Adrenal gland (tissue), 9 donors: ENCODE measurements at regions not wholly inside any gene's neighbourhood (a gene's known extent, or its start where the extent isn't known, plus 50 kb on each side); places are given as distances from the start of the nearest gene placed in this dataset.

Experiments
- DNase-seq, 7 donors: peaks; one replicate each; pipeline ENCODE4 v3.0.0-alpha.2; 2019 to 2020
- H3K27ac ChIP-seq, 5 donors: fragments of 200-600 bp; sonication (generic) in 4 of 5; 1 replicate in 3 of 5; 2 replicates in 2 of 5; pipeline versions ENCODE4 v1.5.1 to v1.8.0; 2016 to 2020; ENCODE audit warnings: mild to moderate bottlenecking in 1 of 5
- H3K27me3 ChIP-seq: fragments of 200-600 bp; 2 replicates; pipeline ENCODE4 v1.8.0; 2021
- H3K36me3 ChIP-seq, 2 donors: fragments of 200-600 bp; replicated peaks in 1 of 2; 1 replicate in 1 of 2; 2 replicates in 1 of 2; pipeline versions ENCODE4 v1.5.1 to v1.8.0; 2018 to 2022
- H3K4me1 ChIP-seq, 2 donors: fragments of 200-600 bp; replicated peaks in 1 of 2; 1 replicate in 1 of 2; 2 replicates in 1 of 2; pipeline versions ENCODE4 v1.5.1 to v1.8.0; 2018 to 2021
- H3K4me3 ChIP-seq, 4 donors: fragments of 200-600 bp; sonication (generic) in 3 of 4; one replicate each; pipeline ENCODE4 v1.5.1; 2016 to 2018
- H3K9me3 ChIP-seq, 3 donors: fragments of 200-600 bp; sonication (generic) in 1 of 3; replicated peaks in 1 of 3; 1 replicate in 2 of 3; 2 replicates in 1 of 3; pipeline versions ENCODE4 v1.5.1 to v1.8.0; 2016 to 2021
- POLR2A ChIP-seq, 2 donors: fragments of 450-650 bp; IDR thresholded peaks; one replicate each; pipeline ENCODE4 v1.6.1; 2017; ENCODE audit warnings: antibody characterized with exemption in 2 of 2, mild to moderate bottlenecking in 2 of 2, moderate library complexity in 1 of 2
- WGBS, 4 donors: extraction: QIAGEN DNeasy Blood & Tissue Kit in 2 of 4; methylation state at CpG; one replicate each; pipeline versions ENCODE4 v1.1.5 to v1.1.7; 2013 to 2017; 5-methylcytosine and 5-hydroxymethylcytosine counted together
- intact Hi-C, 2 donors: fragments of 100-400 bp; cut with DNase I; formaldehyde crosslinking; loops; one replicate each; pipeline versions ENCODE4 v1.14.1 to v1.15.0; 2022 to 2023
- TF ChIP-seq, protein P1 (sequence below), 6 experiments: fragments of 450-650 bp in 4 of 6; fragments of 200-600 bp in 2 of 6; sonication (generic) in 1 of 6; IDR thresholded peaks; 1 replicate in 5 of 6; 2 replicates in 1 of 6; pipeline versions ENCODE4 v1.5.1 to v1.8.0; 2016 to 2021; ENCODE audit warnings: antibody characterized with exemption in 6 of 6, mild to moderate bottlenecking in 2 of 6, moderate library complexity in 1 of 6
- donor health status: healthy with polysubstance abuse.
- donor health status: Bipolar disorder and iron deficiency.
- donor health status: DM: yes; HTN: yes; CAD: no.
- donor health status: DM: no; HTN: no; CAD: no.
- donor health status: DM: no; HTN: no; CAD: no.

DNA sequence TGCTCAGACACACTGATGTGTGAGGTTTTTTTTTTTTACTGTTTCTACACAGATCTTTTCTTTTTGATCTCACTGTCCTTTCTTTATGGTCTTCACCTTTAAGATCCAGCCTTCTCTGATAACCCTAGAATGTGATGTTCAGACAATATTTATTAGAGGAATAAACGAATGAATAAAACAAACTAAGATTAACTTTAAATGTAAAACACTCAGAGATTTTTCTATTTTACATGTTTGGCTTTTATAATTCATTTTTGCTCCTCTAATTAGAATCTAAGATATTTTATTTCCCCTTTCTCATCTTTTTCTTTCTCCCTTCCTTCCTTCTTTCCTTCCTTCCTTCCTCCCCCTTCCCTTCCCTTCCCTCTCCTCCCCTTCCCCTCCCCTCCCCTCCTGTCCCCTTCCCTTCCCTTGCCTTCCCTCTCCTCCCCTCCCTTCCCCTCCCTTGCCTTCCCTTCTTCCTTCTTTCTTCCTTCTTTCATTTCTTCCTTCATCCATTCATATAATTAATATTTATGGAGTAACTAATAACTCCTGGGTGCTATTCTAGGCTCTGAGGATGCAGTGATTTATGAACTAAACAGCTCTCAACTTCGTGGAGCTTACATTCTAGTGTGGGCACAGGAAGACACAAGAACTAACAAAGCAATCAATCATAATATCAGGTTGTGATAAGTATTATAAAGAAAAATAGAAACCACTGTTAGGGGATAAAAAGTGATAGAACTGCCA, 133.5 kb upstream of the TSHZ2 start:
- no peaks in the 10 kb centered on the region for H3K9me3 ChIP-seq
- no peaks in the 10 kb centered on the region for H3K36me3 ChIP-seq
- intact Hi-C loops = no loop called here
- H3K27me3 ChIP-seq = no peaks in the 10 kb centered on the region
- no peak overlapping the region for H3K4me3 ChIP-seq
- no peak overlapping the region for H3K27ac ChIP-seq
- TF ChIP-seq POLR2A (IDR thresholded peaks at IDR 0.05) = no peak
- TF ChIP-seq, protein P1, sequence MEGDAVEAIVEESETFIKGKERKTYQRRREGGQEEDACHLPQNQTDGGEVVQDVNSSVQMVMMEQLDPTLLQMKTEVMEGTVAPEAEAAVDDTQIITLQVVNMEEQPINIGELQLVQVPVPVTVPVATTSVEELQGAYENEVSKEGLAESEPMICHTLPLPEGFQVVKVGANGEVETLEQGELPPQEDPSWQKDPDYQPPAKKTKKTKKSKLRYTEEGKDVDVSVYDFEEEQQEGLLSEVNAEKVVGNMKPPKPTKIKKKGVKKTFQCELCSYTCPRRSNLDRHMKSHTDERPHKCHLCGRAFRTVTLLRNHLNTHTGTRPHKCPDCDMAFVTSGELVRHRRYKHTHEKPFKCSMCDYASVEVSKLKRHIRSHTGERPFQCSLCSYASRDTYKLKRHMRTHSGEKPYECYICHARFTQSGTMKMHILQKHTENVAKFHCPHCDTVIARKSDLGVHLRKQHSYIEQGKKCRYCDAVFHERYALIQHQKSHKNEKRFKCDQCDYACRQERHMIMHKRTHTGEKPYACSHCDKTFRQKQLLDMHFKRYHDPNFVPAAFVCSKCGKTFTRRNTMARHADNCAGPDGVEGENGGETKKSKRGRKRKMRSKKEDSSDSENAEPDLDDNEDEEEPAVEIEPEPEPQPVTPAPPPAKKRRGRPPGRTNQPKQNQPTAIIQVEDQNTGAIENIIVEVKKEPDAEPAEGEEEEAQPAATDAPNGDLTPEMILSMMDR (IDR thresholded peaks at IDR 0.05) = no peak
- no peaks in the 10 kb centered on the region for H3K4me1 ChIP-seq
- 40 to 58% (median 54%) methylated on average over 2 of the region's 2 CpGs for WGBS, 4 donors
- DNase-seq = no peak

- no peak for TF ChIP-seq POLR2A (IDR thresholded peaks at IDR 0.05)
- TF ChIP-seq, protein P1 (IDR thresholded peaks at IDR 0.05) = no peak
- Histone ChIP-seq H3K27ac (no peak overlapping the region), H3K4me3 (no peak overlapping the region), H3K9me3 (no peaks in the 10 kb centered on the region), H3K27me3 (no peaks in the 10 kb centered on the region), H3K36me3 (no peaks in the 10 kb centered on the region), H3K4me1 (no peaks in the 10 kb centered on the region)
- 69 to 75% (median 70%) methylated on average over 4 of the region's 4 CpGs for WGBS, 4 donors
- intact Hi-C loops = no loop called here
- no peak for DNase-seq
Measured at GRCh38 chr20:52837378-52837777, 134.8 kb upstream of the TSHZ2 start.

DNA sequence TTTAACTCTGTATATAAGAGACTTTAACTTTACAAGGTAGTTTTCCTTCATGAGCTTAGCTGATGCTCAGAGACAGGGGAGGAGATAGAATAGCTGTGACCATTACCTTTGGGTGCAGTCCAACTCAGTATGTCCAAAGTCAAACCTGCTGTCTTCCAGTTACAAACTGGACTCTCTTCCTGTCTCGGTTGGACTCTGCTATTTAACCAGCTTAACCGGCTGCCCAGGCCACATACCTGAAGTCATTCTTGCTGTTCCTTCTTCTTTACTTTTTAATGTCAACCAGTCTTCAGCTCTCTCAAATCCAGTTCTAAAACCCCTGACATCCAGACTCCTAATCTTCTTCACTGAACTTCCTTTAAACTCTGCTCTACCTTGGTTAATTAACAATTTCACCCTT, 138.3 kb upstream of the TSHZ2 start:
- Histone ChIP-seq H3K9me3 (no peaks in the 10 kb centered on the region), H3K27me3 (no peaks in the 10 kb centered on the region), H3K27ac (no peak overlapping the region), H3K4me3 (no peak overlapping the region), H3K4me1 (no peaks in the 10 kb centered on the region), H3K36me3 (no peaks in the 10 kb centered on the region)
- DNase-seq = no peak
- 87 to 96% (median 91%) methylated on average over 2 of the region's 2 CpGs for WGBS, 4 donors
- intact Hi-C loops = no loop called here
- TF ChIP-seq, protein P1 (IDR thresholded peaks at IDR 0.05) = no peak
- no peak for TF ChIP-seq POLR2A (IDR thresholded peaks at IDR 0.05)

- intact Hi-C loops = no loop called here
- no peaks in the 10 kb centered on the region for H3K36me3 ChIP-seq
- no peaks in the 10 kb centered on the region for H3K9me3 ChIP-seq
- H3K4me1 ChIP-seq = no peaks in the 10 kb centered on the region
- TF ChIP-seq POLR2A (IDR thresholded peaks at IDR 0.05) = no peak
- TF ChIP-seq, protein P1 (IDR thresholded peaks at IDR 0.05) = no peak
- no peak overlapping the region for H3K27ac ChIP-seq
- H3K27me3 ChIP-seq = no peaks in the 10 kb centered on the region
- H3K4me3 ChIP-seq = no peak overlapping the region
- no peak for DNase-seq
- 93 to 98% (median 97%) methylated on average over 4 of the region's 4 CpGs for WGBS, 4 donors
Measured at GRCh38 chr20:52832151-52832774, 139.9 kb upstream of the TSHZ2 start.
